DOHH2 (cell line): ENCODE measurements at regions not wholly inside any gene's neighbourhood (a gene's known extent, or its start where the extent isn't known, plus 50 kb on each side); places are given as distances from the start of the nearest gene placed in this dataset.

Experiments used
- H3F3A ChIP-seq: fragments of 200-600 bp; sonication (generic), shearing (Covaris generic); 2 replicates; pipeline ENCODE4 v1.6.0; 2016; ENCODE audit warnings: antibody characterized with exemption, mild to moderate bottlenecking; ENCODE audit not compliant: control insufficient read depth, insufficient read depth
- H3K27ac ChIP-seq: fragments of 200-600 bp; sonication (generic); 2 replicates; pipeline ENCODE4 v1.5.1; 2014; ENCODE audit warnings: low read depth, mild to moderate bottlenecking, low read length, moderate library complexity
- H3K27me3 ChIP-seq: fragments of 200-600 bp; sonication (generic); 2 replicates; pipeline ENCODE4 v1.6.1; 2014; ENCODE audit warnings: mild to moderate bottlenecking, low read length, mixed read lengths; ENCODE audit not compliant: control insufficient read depth
- H3K36me3 ChIP-seq: fragments of 200-600 bp; sonication (generic); 2 replicates; pipeline ENCODE4 v1.6.1; 2014; ENCODE audit warnings: mild to moderate bottlenecking, low read length, moderate library complexity, mixed read lengths; ENCODE audit not compliant: control insufficient read depth
- H3K4me1 ChIP-seq: fragments of 200-600 bp; sonication (generic); 2 replicates; pipeline ENCODE4 v1.6.1; 2014; ENCODE audit warnings: mild to moderate bottlenecking, low read length, mixed read lengths; ENCODE audit not compliant: control insufficient read depth
- H3K4me2 ChIP-seq: fragments of 200-600 bp; sonication (generic); 2 replicates; pipeline ENCODE4 v1.6.0; 2014; ENCODE audit warnings: mild to moderate bottlenecking, low read length, moderate library complexity
- H3K4me3 ChIP-seq: fragments of 200-600 bp; sonication (generic); 2 replicates; pipeline ENCODE4 v1.5.1; 2014; ENCODE audit warnings: mild to moderate bottlenecking, low read length, mixed read lengths
- H3K79me2 ChIP-seq: fragments of 200-600 bp; sonication (generic); 2 replicates; pipeline ENCODE4 v1.6.1; 2014; ENCODE audit warnings: mild to moderate bottlenecking, low read length, mixed read lengths; ENCODE audit not compliant: control insufficient read depth
- H3K9me2 ChIP-seq: fragments of 200-600 bp; sonication (generic); replicated peaks from 2 replicates; pipeline ENCODE4 v1.6.1; 2014; ENCODE audit warnings: mild to moderate bottlenecking, low read length, mixed read lengths; ENCODE audit not compliant: control insufficient read depth
- H3K9me3 ChIP-seq: fragments of 200-600 bp; sonication (generic); 2 replicates; pipeline ENCODE4 v1.6.1; 2014; ENCODE audit warnings: antibody characterized with exemption, low read length, mixed read lengths; ENCODE audit not compliant: control insufficient read depth, insufficient read depth
- H4K20me1 ChIP-seq: fragments of 200-600 bp; sonication (generic); 2 replicates; pipeline ENCODE4 v1.6.0; 2014; ENCODE audit warnings: low read depth, mild to moderate bottlenecking, antibody characterized with exemption, low read length, moderate library complexity; ENCODE audit not compliant: control insufficient read depth, insufficient read depth
- CTCF ChIP-seq: fragments of 200-600 bp; sonication (generic); IDR thresholded peaks from one replicate; pipeline ENCODE4 v1.5.1; 2014; ENCODE audit warnings: antibody characterized with exemption, mild to moderate bottlenecking, low read depth, low read length; ENCODE audit not compliant: poor library complexity, severe bottlenecking
- EZH2phosphoT487 ChIP-seq: fragments of 200-600 bp; sonication (generic); IDR thresholded peaks from 2 replicates; pipeline ENCODE4 v1.6.1; 2017; ENCODE audit warnings: borderline replicate concordance, mild to moderate bottlenecking, antibody characterized with exemption, low read length, moderate library complexity, mixed read lengths

- no peaks in the 10 kb centered on the region for H3K36me3 ChIP-seq
- H3K79me2 ChIP-seq: no peaks in the 10 kb centered on the region
- H3K27ac ChIP-seq: no peak overlapping the region
- no peaks in the 10 kb centered on the region for H3K4me1 ChIP-seq
- H3F3A ChIP-seq: no peaks in the 10 kb centered on the region
- H3K4me2 ChIP-seq: no peak overlapping the region
- no peak for TF ChIP-seq CTCF
- no peak for TF ChIP-seq EZH2phosphoT487
- no peaks in the 10 kb centered on the region for H3K9me2 ChIP-seq
- no peaks in the 10 kb centered on the region for H3K27me3 ChIP-seq
- no peak overlapping the region for H3K4me3 ChIP-seq
- H3K9me3 ChIP-seq: no peaks in the 10 kb centered on the region
- no peaks in the 10 kb centered on the region for H4K20me1 ChIP-seq
Observed at GRCh38 chr10:61063034-61063433, 119.0 kb upstream of the RHOBTB1 start.

GRCh38 chr10:61061923-61062504 is 118.0 kb upstream of the RHOBTB1 start:
- no peaks in the 10 kb centered on the region for H3K9me3 ChIP-seq
- no peaks in the 10 kb centered on the region for H3K36me3 ChIP-seq
- no peaks in the 10 kb centered on the region for H3K27me3 ChIP-seq
- no peaks in the 10 kb centered on the region for H3F3A ChIP-seq
- no peaks in the 10 kb centered on the region for H4K20me1 ChIP-seq
- TF ChIP-seq EZH2phosphoT487: no peak
- TF ChIP-seq CTCF: no peak
- no peak overlapping the region for H3K4me3 ChIP-seq
- no peaks in the 10 kb centered on the region for H3K79me2 ChIP-seq
- no peak overlapping the region for H3K4me2 ChIP-seq
- no peaks in the 10 kb centered on the region for H3K9me2 ChIP-seq
- H3K4me1 ChIP-seq: no peaks in the 10 kb centered on the region
- H3K27ac ChIP-seq: no peak overlapping the region

GRCh38 chr10:61059636-61060035 is 115.7 kb upstream of the RHOBTB1 start:
- no peaks in the 10 kb centered on the region for H3K9me3 ChIP-seq
- no peak for TF ChIP-seq EZH2phosphoT487
- no peak for TF ChIP-seq CTCF
- no peaks in the 10 kb centered on the region for H3K4me1 ChIP-seq
- H3K36me3 ChIP-seq: no peaks in the 10 kb centered on the region
- no peaks in the 10 kb centered on the region for H4K20me1 ChIP-seq
- no peaks in the 10 kb centered on the region for H3K79me2 ChIP-seq
- no peaks in the 10 kb centered on the region for H3K9me2 ChIP-seq
- H3K4me3 ChIP-seq: no peak overlapping the region
- H3K4me2 ChIP-seq: no peak overlapping the region
- no peaks in the 10 kb centered on the region for H3F3A ChIP-seq
- H3K27ac ChIP-seq: no peak overlapping the region
- H3K27me3 ChIP-seq: no peaks in the 10 kb centered on the region
